Stimulated activated CD4-positive, alpha-beta T cell treated with anti-CD3 and anti-CD28 coated beads, Interleukin-4, amount 100 ng/mL, for 1 hour (primary cell): ENCODE measurements at regions not wholly inside any gene's neighbourhood (a gene's known extent, or its start where the extent isn't known, plus 50 kb on each side); places are given as distances from the start of the nearest gene placed in this dataset.

Experiments used
- DNase-seq: peaks from one replicate; pipeline ENCODE4 v3.0.0-alpha.2; 2020

- no peak for DNase-seq
These were observed 433.9 kb downstream of the KCNJ2 start for GRCh38 chr17:70603226-70603625.

GRCh38 chr17:70604854-70605253, 435.5 kb downstream of the KCNJ2 start:
- DNase-seq = no peak

- no peak for DNase-seq
These were observed 436.8 kb downstream of the KCNJ2 start for GRCh38 chr17:70606086-70606485.

- DNase-seq = no peak
These were observed 438.9 kb downstream of the KCNJ2 start for GRCh38 chr17:70608193-70608592.

- DNase-seq = no peak
These were observed 439.6 kb downstream of the KCNJ2 start for GRCh38 chr17:70608957-70609356.

- no peak for DNase-seq
These were observed 440.2 kb downstream of the KCNJ2 start for GRCh38 chr17:70609566-70609965.

GRCh38 chr17:70610161-70610560, 440.8 kb downstream of the KCNJ2 start:
- no peak for DNase-seq

- no peak for DNase-seq
These were observed 444.3 kb downstream of the KCNJ2 start for GRCh38 chr17:70613681-70614080.

- DNase-seq = no peak
These were observed 446.5 kb downstream of the KCNJ2 start for GRCh38 chr17:70615831-70616230.

- DNase-seq = no peak
These were observed 449.3 kb downstream of the KCNJ2 start for GRCh38 chr17:70618641-70619040.

GRCh38 chr17:70621566-70621965, 452.2 kb downstream of the KCNJ2 start:
- DNase-seq = no peak

- no peak for DNase-seq
These were observed 453.3 kb downstream of the KCNJ2 start for GRCh38 chr17:70622368-70623260.

- DNase-seq = no peak
These were observed 454.9 kb downstream of the KCNJ2 start for GRCh38 chr17:70624211-70624610.

GRCh38 chr17:70629902-70630301, 460.6 kb downstream of the KCNJ2 start:
- DNase-seq = no peak

- no peak for DNase-seq
These were observed 467.3 kb downstream of the KCNJ2 start for GRCh38 chr17:70636517-70637133.

GRCh38 chr17:70642059-70642458, 472.7 kb downstream of the KCNJ2 start:
- DNase-seq = no peak

- DNase-seq = no peak
These were observed 474.8 kb downstream of the KCNJ2 start for GRCh38 chr17:70644096-70644495.

- no peak for DNase-seq
These were observed 477.3 kb downstream of the KCNJ2 start for GRCh38 chr17:70646673-70647072.

- DNase-seq = no peak
These were observed 478.8 kb downstream of the KCNJ2 start for GRCh38 chr17:70648166-70648565.

GRCh38 chr17:70653850-70654249, 484.5 kb downstream of the KCNJ2 start:
- DNase-seq = no peak

- DNase-seq = no peak
These were observed 485.4 kb downstream of the KCNJ2 start for GRCh38 chr17:70654706-70655105.

- DNase-seq = no peak
These were observed 486.0 kb downstream of the KCNJ2 start for GRCh38 chr17:70655176-70655958.

- no peak for DNase-seq
These were observed 489.0 kb downstream of the KCNJ2 start for GRCh38 chr17:70658317-70658716.

GRCh38 chr17:70658840-70659239, 489.5 kb downstream of the KCNJ2 start:
- DNase-seq = no peak
